ENCODE measurements at regions not wholly inside any gene's neighbourhood (a gene's known extent, or its start where the extent isn't known, plus 50 kb on each side); places are given as distances from the start of the nearest gene placed in this dataset.
"Not testable (repeated sequence)": the region's sequence is repeated elsewhere in the genome, so short reads cannot be mapped to it uniquely, and the experiment has no call there.

- H3K27ac ChIP-seq (replicated peaks), result no peak overlapping the region
- no peak for DNase-seq
- H3K4me3 ChIP-seq, result no peak overlapping the region
- no peaks in the 10 kb centered on the region for H3K27me3 ChIP-seq (ENCODE audit: low read depth)
- intact Hi-C loops (cut with micrococcal nuclease), result no loop called here
- no peaks in the 10 kb centered on the region for H3K9me3 ChIP-seq (replicated peaks)
- H3K4me1 ChIP-seq, result no peaks in the 10 kb centered on the region
- no peak for TF ChIP-seq CTCF (IDR thresholded peaks at IDR 0.05; ENCODE audit: borderline replicate concordance)
- no peaks in the 10 kb centered on the region for H3K36me3 ChIP-seq
Measured at GRCh38 chr20:22052025-22052650, 346.7 kb downstream of the PAX1 start.

GRCh38 chr20:22045956-22046507, 340.6 kb downstream of the PAX1 start:
- intact Hi-C loops (cut with micrococcal nuclease); H3K4me1 ChIP-seq; H3K4me3 ChIP-seq; H3K36me3 ChIP-seq; H3K9me3 ChIP-seq (replicated peaks); H3K27ac ChIP-seq (replicated peaks); H3K27me3 ChIP-seq (ENCODE audit: low read depth); DNase-seq: not testable (repeated sequence)

- TF ChIP-seq CTCF (IDR thresholded peaks at IDR 0.05; ENCODE audit: borderline replicate concordance), result no peak
- H3K36me3 ChIP-seq, result no peaks in the 10 kb centered on the region
- no peak overlapping the region for H3K27ac ChIP-seq (replicated peaks)
- H3K9me3 ChIP-seq (replicated peaks), result peaks cover 31% of the 10 kb centered on the region
- no peak overlapping the region for H3K4me3 ChIP-seq
- H3K27me3 ChIP-seq (ENCODE audit: low read depth), result no peaks in the 10 kb centered on the region
- H3K4me1 ChIP-seq, result no peaks in the 10 kb centered on the region
- no peak for DNase-seq
- intact Hi-C loops (cut with micrococcal nuclease), result no loop called here
Measured at GRCh38 chr20:22027423-22027822, 322.0 kb downstream of the PAX1 start.

- H3K36me3 ChIP-seq, result no peaks in the 10 kb centered on the region
- intact Hi-C loops (cut with micrococcal nuclease), result no loop called here
- H3K27ac ChIP-seq (replicated peaks), result no peak overlapping the region
- no peak overlapping the region for H3K4me3 ChIP-seq
- H3K27me3 ChIP-seq (ENCODE audit: low read depth), result no peaks in the 10 kb centered on the region
- no peak for DNase-seq
- peaks cover 27% of the 10 kb centered on the region for H3K9me3 ChIP-seq (replicated peaks)
- no peaks in the 10 kb centered on the region for H3K4me1 ChIP-seq
- TF ChIP-seq CTCF (IDR thresholded peaks at IDR 0.05; ENCODE audit: borderline replicate concordance), result no peak
Measured at GRCh38 chr20:22020201-22020600, 314.7 kb downstream of the PAX1 start.

- no peaks in the 10 kb centered on the region for H3K4me1 ChIP-seq
- no peak overlapping the region for H3K4me3 ChIP-seq
- intact Hi-C loops (cut with micrococcal nuclease), result no loop called here
- no peaks in the 10 kb centered on the region for H3K36me3 ChIP-seq
- no peak for TF ChIP-seq CTCF (IDR thresholded peaks at IDR 0.05; ENCODE audit: borderline replicate concordance)
- peaks cover 10% of the 10 kb centered on the region for H3K9me3 ChIP-seq (replicated peaks)
- H3K27ac ChIP-seq (replicated peaks), result no peak overlapping the region
- DNase-seq, result no peak
- no peaks in the 10 kb centered on the region for H3K27me3 ChIP-seq (ENCODE audit: low read depth)
Measured at GRCh38 chr20:22008456-22008855, 303.0 kb downstream of the PAX1 start.

- H3K36me3 ChIP-seq, result no peaks in the 10 kb centered on the region
- TF ChIP-seq CTCF (IDR thresholded peaks at IDR 0.05; ENCODE audit: borderline replicate concordance), result no peak
- no peaks in the 10 kb centered on the region for H3K27me3 ChIP-seq (ENCODE audit: low read depth)
- DNase-seq, result no peak
- peaks cover 8% of the 10 kb centered on the region for H3K9me3 ChIP-seq (replicated peaks)
- no peak overlapping the region for H3K4me3 ChIP-seq
- no peaks in the 10 kb centered on the region for H3K4me1 ChIP-seq
- intact Hi-C loops (cut with micrococcal nuclease), result no loop called here
- H3K27ac ChIP-seq (replicated peaks), result no peak overlapping the region
Measured at GRCh38 chr20:22006306-22006705, 300.8 kb downstream of the PAX1 start.
